HG03378 (cell line): ENCODE measurements at regions not wholly inside any gene's neighbourhood (a gene's known extent, or its start where the extent isn't known, plus 50 kb on each side); places are given as distances from the start of the nearest gene placed in this dataset.
"Not testable (repeated sequence)": the region's sequence is repeated elsewhere in the genome, so short reads cannot be mapped to it uniquely, and the experiment has no call there.

Source experiments
- ATAC-seq: cut with Tn5 transposase; IDR thresholded peaks from one replicate; pipeline ENCODE4 v1.9.1; 2021; ENCODE audit warnings: mild to moderate bottlenecking, moderate library complexity; ENCODE audit not compliant: unreplicated experiment

DNA sequence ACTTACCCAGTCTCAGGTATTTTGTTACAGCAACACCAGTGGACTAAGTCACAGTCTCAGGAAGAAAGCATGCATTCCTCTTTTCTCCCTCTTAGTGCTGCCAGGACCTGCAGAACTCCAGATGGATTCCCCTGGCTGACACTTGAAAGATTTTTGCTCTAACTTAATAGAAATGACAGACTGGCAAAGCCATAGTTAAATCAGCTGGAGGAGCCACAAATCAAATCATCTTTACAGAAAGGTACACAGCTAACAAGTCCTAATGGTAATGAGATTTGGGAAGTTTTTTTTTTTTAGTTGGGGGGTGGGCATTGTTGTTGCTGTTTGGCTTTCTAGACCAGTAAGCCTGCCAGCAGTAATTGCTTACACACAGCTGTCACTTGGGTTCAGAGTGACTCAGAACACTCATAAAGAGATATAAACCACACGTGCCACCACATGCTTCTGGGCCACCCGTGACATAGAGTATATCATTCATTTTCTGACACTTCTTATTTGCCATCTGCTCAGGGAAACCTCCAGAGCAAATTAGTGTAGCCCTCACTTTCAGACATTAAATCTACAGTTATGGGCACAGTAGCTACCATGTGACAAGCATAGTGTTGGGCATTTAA lies 72.4 kb downstream of the FH start:
- ATAC-seq, result no peak

GRCh38 chr1:241444836-241445235 lies 74.7 kb downstream of the FH start:
- ATAC-seq, result no peak

GRCh38 chr1:241443561-241443960 lies 76.0 kb downstream of the FH start:
- no peak for ATAC-seq

- ATAC-seq, result no peak
Measured at GRCh38 chr1:241442686-241443085, 76.9 kb downstream of the FH start.

DNA sequence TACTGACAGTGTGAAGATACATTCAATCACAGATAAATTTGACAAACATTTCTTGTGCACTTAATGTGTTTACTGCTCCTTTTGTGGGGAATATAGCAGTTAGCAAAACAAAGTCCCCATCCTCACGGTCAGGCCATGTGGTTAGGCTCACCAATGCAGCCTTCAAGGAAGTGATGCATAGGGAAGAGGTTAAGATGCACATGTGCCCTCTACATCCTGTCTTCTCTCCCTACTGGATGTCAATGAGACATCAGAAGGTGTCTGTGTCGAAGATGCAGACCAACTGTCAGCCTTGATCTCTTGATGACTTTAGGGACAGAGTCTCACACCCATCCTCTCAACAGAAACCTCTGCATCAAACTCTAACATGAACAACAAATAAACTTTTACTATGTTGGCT lies 78.7 kb downstream of the FH start:
- no peak for ATAC-seq

DNA sequence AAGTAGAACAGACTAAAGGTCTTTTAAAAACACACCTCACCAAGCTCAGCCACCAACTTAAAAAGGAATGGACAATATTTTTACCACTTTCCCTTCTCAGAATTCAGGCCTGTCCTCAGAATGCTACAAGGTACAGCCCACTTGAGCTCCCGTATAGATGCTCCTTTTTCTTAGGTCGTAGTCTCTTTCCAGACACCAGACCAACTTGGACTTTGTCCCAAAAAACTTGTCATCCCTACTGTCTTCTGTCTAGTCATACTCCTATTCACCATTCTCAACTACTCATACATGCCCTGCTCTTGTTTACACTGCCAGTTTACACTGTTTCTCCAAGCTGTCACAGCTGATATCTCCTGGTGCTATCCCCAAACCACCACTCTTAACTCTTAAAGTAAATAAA lies 80.9 kb downstream of the FH start:
- not testable (repeated sequence) for ATAC-seq

GRCh38 chr1:241432241-241432640 lies 75.2 kb upstream of the RGS7 start:
- ATAC-seq, result no peak

DNA sequence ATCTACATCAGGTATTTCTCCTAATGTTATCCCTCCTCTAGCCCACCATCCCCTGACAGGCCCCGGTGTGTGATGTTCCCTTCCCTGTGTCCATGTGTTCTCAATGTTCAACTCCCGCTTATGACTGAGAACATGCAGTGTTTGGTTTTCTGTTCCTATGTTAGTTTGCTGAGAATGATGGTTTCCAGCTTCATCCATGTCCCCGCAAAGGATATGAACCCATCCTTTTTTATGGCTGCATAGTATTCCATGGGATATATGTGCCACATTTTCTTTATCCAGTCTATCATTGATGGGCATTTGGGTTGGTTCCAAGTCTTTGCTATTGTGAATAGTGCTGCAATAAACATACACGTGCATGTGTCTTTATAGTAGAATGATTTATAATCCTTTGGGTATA lies 68.1 kb upstream of the RGS7 start:
- not testable (repeated sequence) for ATAC-seq

- peak; percentile 5 for ATAC-seq
Measured at GRCh38 chr1:241424480-241424971, 67.5 kb upstream of the RGS7 start.

DNA sequence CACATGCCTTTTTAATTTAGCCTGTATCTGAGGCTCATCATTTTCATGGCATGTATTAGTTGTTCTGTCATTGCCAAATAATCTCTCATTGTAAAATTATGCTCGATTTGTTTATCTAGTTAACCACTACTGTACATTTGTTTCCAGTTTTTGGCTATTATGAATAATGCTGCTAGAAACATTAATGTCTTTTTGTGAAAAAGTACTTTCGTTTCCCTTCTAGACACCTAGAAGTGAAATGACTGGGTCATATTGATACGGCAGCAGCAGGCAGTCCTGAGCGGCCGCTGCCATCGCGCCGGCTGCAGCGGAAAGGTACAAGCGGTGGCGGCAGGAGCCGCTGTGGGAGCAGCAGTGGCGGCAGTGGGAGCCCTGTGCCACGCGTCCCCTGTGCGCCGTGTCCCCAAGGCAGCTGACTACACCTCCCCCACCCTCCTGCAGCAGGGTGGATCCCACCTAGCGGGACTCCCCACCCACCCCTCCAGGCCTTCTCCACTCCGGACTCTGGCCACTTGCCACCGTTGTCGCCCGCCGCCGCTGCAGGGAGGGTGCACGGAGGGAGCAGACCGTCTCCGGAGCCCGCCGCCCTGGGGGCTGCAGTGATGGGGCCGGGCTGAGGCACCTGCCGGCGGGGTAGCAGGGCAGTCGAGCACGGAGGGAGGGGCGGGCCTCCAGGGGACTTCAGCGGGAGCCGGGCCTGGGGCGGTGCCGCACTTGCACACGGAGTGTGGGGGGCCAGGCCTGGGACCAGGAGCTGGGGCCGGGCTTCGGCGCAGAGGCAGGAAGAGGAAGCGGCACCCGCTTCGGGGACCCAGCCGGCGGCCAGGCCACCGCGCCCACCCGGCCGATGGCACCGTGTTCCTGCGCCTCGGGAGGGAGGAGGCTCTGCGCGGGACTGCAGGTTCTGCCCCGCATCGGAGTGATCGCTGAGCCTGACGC lies 66.8 kb upstream of the RGS7 start:
- ATAC-seq, result peak; percentile 92

DNA sequence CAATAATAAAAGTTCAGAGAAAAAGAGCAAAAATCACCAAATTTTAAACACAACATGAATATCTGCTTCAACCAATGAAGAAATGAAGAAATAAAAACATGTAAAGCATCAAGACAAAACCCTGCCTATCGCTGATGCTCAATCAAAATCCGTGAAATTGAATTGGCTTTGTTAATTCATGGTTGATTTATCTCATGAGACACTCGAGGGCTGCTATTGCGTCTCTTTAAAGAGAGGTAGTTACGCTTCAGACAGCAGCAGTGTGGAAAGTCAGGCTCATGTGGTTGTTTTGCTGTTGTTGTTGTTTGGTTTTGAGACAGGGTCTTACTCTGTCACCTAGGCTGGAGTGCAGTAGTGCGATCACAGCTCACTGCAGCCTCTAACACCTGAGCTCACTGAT lies 65.5 kb upstream of the RGS7 start:
- no peak for ATAC-seq

DNA sequence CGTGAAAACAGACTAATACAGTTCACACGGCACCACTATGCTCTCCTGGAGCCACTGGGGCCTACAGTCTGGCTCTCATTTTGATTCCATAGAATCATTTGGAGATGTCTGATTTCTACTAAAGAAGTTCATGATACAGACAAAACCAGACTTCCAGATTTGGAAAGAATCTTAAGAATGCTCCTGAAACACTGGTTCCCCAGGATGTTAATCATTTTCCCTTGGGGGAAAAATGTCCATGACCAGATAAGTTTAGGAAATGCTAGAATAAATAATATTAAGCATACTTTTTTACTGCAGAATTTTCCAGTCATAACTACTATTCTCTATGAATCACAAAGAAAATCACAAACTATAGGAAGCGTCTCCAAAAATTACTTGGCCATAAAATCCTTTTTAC lies 63.0 kb upstream of the RGS7 start:
- ATAC-seq, result no peak

- ATAC-seq, result no peak
Measured at GRCh38 chr1:241417258-241417657, 60.3 kb upstream of the RGS7 start.

DNA sequence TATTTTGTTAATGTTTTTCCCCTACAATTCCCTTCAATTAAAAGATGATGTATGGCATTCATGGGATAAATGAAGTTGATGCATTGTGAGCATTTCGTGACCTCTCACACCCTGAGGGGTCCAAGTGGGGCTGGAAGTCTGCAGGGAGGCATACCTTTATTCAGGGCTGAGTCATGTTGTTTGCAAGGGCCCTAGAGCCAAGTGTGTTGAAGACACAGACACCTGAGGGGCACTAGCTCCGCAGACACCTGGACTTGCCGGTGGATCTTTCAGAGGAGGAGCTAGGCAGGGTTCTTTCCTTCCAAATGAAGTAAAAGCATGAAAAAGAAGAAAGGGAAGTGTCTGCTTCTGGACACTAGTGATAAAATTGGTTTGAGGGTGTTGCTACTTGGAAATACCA lies 57.0 kb upstream of the RGS7 start:
- ATAC-seq, result no peak

- ATAC-seq, result peak; percentile 81
Measured at GRCh38 chr1:241413386-241413785, 56.4 kb upstream of the RGS7 start.

GRCh38 chr1:241412646-241413045 lies 55.6 kb upstream of the RGS7 start:
- no peak for ATAC-seq

- no peak for ATAC-seq
Measured at GRCh38 chr1:241411776-241412338, 54.9 kb upstream of the RGS7 start.

DNA sequence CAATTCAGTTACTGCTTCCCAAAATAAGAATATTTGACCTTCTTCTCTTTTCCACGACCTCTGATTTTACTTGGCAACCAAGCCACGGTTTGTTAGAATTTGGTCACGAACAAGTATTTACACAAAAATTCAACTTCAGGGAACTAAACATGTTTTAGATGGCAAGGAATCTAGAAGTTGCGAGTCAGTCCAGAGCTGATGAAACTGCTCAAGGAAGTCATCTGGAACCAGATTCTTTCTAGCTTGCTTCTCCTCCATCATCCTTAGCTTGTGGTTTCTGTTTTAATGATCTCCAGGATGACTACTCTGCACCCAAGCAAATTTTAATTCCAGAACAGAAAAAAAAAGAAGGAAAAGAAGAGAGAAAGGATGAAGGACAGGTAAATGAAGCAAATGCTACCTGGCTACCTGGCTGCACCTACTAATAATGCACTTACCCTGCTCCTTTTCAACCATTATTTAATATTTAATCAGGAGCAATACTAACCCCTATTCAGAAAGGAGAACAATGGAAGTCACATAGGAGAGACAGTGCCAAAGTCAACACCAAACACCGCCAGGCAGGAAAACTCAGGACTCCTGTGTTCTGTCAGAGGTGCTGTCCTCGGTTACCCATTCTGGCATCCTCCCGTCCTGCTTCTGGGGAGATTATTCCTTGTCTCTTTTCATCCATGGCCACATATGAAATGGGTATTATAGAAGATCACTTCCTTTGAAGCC lies 54.2 kb upstream of the RGS7 start:
- ATAC-seq, result no peak

- ATAC-seq, result no peak
Measured at GRCh38 chr1:241408170-241408569, 51.2 kb upstream of the RGS7 start.
